ENCODE measurements at regions not wholly inside any gene's neighbourhood (a gene's known extent, or its start where the extent isn't known, plus 50 kb on each side); places are given as distances from the start of the nearest gene placed in this dataset.
"Not testable (repeated sequence)": the region's sequence is repeated elsewhere in the genome, so short reads cannot be mapped to it uniquely, and the experiment has no call there.

GRCh38 chr6:2583459-2583858, 167.3 kb downstream of the MYLK4 start:
- H3K27ac ChIP-seq (ENCODE audit: insufficient read depth, low read length, poor library complexity, severe bottlenecking), result no peak overlapping the region
- H3K9me3 ChIP-seq (ENCODE audit: control insufficient read depth, low read length), result no peaks in the 10 kb centered on the region

DNA sequence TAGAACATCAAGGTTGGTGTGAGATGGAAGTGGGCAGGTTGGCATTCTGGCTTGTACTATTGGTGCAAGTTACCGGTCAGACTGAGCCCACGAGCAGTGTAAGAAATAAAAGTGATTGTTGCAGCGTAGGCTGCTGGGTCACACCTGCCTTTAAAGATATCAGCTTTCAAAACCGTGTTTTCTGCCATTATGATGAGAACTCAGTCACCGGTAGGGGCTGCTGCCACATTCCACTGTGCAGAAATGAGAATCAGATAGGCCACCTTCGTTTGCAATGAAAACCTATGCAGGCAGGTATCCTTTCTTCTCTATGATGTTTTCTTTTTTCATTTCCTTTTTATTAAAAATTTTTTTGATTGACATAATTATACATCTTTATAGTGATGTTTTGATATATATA, 168.5 kb downstream of the MYLK4 start:
- Histone ChIP-seq H3K4me1 (ENCODE audit: control insufficient read depth, insufficient read depth, low read length, poor library complexity, severe bottlenecking) (no peaks in the 10 kb centered on the region), H3K27me3 (replicated peaks; ENCODE audit: control insufficient read depth, insufficient read depth, low read length, poor library complexity, severe bottlenecking) (no peaks in the 10 kb centered on the region), H3K4me3 (ENCODE audit: insufficient read depth, low read depth, low read length, poor library complexity, severe bottlenecking) (no peak overlapping the region), H3K36me3 (ENCODE audit: control insufficient read depth, insufficient read depth, low read length) (no peaks in the 10 kb centered on the region), H3K9me3 (ENCODE audit: control insufficient read depth, low read length) (no peaks in the 10 kb centered on the region), H3K27ac (ENCODE audit: insufficient read depth, low read length, poor library complexity, severe bottlenecking) (no peak overlapping the region)
- no peak for DNase-seq

More at GRCh38 chr6:2583459-2583858, 167.3 kb downstream of the MYLK4 start:
- Histone ChIP-seq H3K27me3 (replicated peaks; ENCODE audit: control insufficient read depth, insufficient read depth, low read length, poor library complexity, severe bottlenecking) (no peaks in the 10 kb centered on the region), H3K36me3 (ENCODE audit: control insufficient read depth, insufficient read depth, low read length) (no peaks in the 10 kb centered on the region), H3K4me3 (ENCODE audit: insufficient read depth, low read depth, low read length, poor library complexity, severe bottlenecking) (no peak overlapping the region), H3K4me1 (ENCODE audit: control insufficient read depth, insufficient read depth, low read length, poor library complexity, severe bottlenecking) (no peaks in the 10 kb centered on the region)
- DNase-seq, result no peak

- Histone ChIP-seq H3K4me3 (ENCODE audit: insufficient read depth, low read depth, low read length, poor library complexity, severe bottlenecking) (no peak overlapping the region), H3K36me3 (ENCODE audit: control insufficient read depth, insufficient read depth, low read length) (no peaks in the 10 kb centered on the region), H3K27me3 (replicated peaks; ENCODE audit: control insufficient read depth, insufficient read depth, low read length, poor library complexity, severe bottlenecking) (no peaks in the 10 kb centered on the region), H3K27ac (ENCODE audit: insufficient read depth, low read length, poor library complexity, severe bottlenecking) (no peak overlapping the region), H3K4me1 (ENCODE audit: control insufficient read depth, insufficient read depth, low read length, poor library complexity, severe bottlenecking) (no peaks in the 10 kb centered on the region), H3K9me3 (ENCODE audit: control insufficient read depth, low read length) (no peaks in the 10 kb centered on the region)
- DNase-seq, result no peak
These were observed 169.1 kb downstream of the MYLK4 start for GRCh38 chr6:2581611-2582010.

DNA sequence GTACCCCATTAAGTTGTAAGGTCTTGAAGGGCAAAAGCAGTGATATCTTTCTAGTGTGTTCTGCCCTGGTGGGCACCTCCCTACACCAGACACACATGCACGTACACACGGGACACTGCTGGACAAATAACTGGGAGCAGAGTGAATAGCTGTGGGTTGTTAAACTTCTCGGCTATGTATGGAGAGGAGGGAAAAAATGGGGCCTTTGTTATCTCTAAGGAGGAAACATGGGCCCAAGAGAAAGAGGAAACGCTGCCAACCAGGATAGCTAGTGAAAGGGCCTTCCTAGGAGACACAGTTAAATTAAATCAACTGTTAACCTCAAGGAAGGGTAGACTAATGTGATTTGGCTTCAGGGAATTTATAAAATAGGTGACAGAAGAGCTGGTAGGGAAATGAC, 169.7 kb downstream of the MYLK4 start:
- Histone ChIP-seq H3K4me1 (ENCODE audit: control insufficient read depth, insufficient read depth, low read length, poor library complexity, severe bottlenecking) (no peaks in the 10 kb centered on the region), H3K9me3 (ENCODE audit: control insufficient read depth, low read length) (no peaks in the 10 kb centered on the region), H3K27ac (ENCODE audit: insufficient read depth, low read length, poor library complexity, severe bottlenecking) (no peak overlapping the region), H3K36me3 (ENCODE audit: control insufficient read depth, insufficient read depth, low read length) (no peaks in the 10 kb centered on the region), H3K27me3 (replicated peaks; ENCODE audit: control insufficient read depth, insufficient read depth, low read length, poor library complexity, severe bottlenecking) (no peaks in the 10 kb centered on the region), H3K4me3 (ENCODE audit: insufficient read depth, low read depth, low read length, poor library complexity, severe bottlenecking) (no peak overlapping the region)
- no peak for DNase-seq

DNA sequence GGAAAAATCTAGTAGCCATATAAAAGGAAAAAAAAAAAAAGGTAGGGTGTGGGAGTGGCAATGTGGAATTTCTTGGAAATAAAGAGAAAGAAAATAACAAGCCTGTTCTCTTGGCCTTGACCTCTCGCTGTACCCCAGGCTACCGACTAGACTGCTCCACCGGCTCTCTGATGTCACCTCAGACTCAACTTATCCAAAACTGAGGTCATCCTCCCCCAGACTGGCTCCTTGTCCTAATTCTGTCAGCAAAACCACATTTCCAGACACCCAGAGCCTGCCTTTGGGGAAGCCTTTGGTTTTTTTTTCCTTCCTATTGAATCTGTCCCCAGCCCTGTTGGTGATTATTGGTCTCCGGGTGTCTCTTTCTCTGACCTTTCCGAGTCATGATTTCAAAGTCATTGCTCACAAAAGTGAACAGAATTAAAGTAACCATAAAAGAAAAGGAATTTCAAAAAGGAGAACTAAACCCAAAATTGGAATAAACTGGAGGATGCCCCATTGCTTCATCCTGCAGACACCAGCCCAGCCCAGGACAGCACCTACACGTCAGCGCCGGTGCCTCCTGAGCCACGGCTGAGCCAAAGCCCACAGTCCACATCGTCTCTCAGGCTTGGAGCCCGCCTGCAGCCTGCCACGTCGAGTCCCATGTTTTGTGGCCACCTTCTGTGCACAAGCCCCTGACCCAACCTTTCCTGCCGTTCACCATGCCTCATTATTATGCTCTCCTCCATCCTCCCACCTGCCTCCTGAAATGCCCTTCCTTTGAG, 170.7 kb downstream of the MYLK4 start:
- H3K4me1 ChIP-seq (ENCODE audit: control insufficient read depth, insufficient read depth, low read length, poor library complexity, severe bottlenecking), result no peaks in the 10 kb centered on the region
- H3K4me3 ChIP-seq (ENCODE audit: insufficient read depth, low read depth, low read length, poor library complexity, severe bottlenecking), result no peak overlapping the region
- no peaks in the 10 kb centered on the region for H3K36me3 ChIP-seq (ENCODE audit: control insufficient read depth, insufficient read depth, low read length)
- H3K9me3 ChIP-seq (ENCODE audit: control insufficient read depth, low read length), result no peaks in the 10 kb centered on the region
- H3K27me3 ChIP-seq (replicated peaks; ENCODE audit: control insufficient read depth, insufficient read depth, low read length, poor library complexity, severe bottlenecking), result no peaks in the 10 kb centered on the region
- H3K27ac ChIP-seq (ENCODE audit: insufficient read depth, low read length, poor library complexity, severe bottlenecking), result no peak overlapping the region
- DNase-seq, result no peak

GRCh38 chr6:2579241-2579761, 171.4 kb downstream of the MYLK4 start:
- DNase-seq, result no peak
- no peak overlapping the region for H3K27ac ChIP-seq (ENCODE audit: insufficient read depth, low read length, poor library complexity, severe bottlenecking)
- H3K4me1 ChIP-seq (ENCODE audit: control insufficient read depth, insufficient read depth, low read length, poor library complexity, severe bottlenecking), result no peaks in the 10 kb centered on the region
- H3K36me3 ChIP-seq (ENCODE audit: control insufficient read depth, insufficient read depth, low read length), result no peaks in the 10 kb centered on the region
- no peaks in the 10 kb centered on the region for H3K9me3 ChIP-seq (ENCODE audit: control insufficient read depth, low read length)
- no peaks in the 10 kb centered on the region for H3K27me3 ChIP-seq (replicated peaks; ENCODE audit: control insufficient read depth, insufficient read depth, low read length, poor library complexity, severe bottlenecking)
- no peak overlapping the region for H3K4me3 ChIP-seq (ENCODE audit: insufficient read depth, low read depth, low read length, poor library complexity, severe bottlenecking)

DNA sequence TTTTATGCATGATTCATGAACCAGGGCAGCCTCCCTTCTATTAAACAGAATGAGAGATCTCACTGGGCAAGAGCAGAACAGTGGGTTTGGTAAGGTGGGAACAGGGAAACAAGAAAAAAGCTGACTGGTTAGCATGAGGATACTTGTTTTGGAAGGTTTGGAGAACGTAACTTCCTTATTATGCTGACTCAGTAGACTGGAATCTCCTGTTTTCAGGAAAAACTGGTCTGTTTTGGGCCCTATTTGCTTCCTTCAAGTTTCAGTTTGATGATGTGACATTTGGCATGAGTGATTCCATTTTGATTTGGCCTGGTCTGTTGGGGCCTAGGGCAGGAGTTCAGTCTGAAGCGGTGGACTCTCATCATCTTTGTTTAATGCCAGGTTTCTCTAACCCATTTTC, 172.0 kb downstream of the MYLK4 start:
- no peaks in the 10 kb centered on the region for H3K9me3 ChIP-seq (ENCODE audit: control insufficient read depth, low read length)
- H3K4me1 ChIP-seq (ENCODE audit: control insufficient read depth, insufficient read depth, low read length, poor library complexity, severe bottlenecking), result no peaks in the 10 kb centered on the region
- H3K36me3 ChIP-seq (ENCODE audit: control insufficient read depth, insufficient read depth, low read length), result no peaks in the 10 kb centered on the region
- H3K27ac ChIP-seq (ENCODE audit: insufficient read depth, low read length, poor library complexity, severe bottlenecking), result no peak overlapping the region
- no peak overlapping the region for H3K4me3 ChIP-seq (ENCODE audit: insufficient read depth, low read depth, low read length, poor library complexity, severe bottlenecking)
- no peak for DNase-seq
- H3K27me3 ChIP-seq (replicated peaks; ENCODE audit: control insufficient read depth, insufficient read depth, low read length, poor library complexity, severe bottlenecking), result no peaks in the 10 kb centered on the region

- DNase-seq, result no peak
- Histone ChIP-seq H3K4me1 (ENCODE audit: control insufficient read depth, insufficient read depth, low read length, poor library complexity, severe bottlenecking) (no peaks in the 10 kb centered on the region), H3K27ac (ENCODE audit: insufficient read depth, low read length, poor library complexity, severe bottlenecking) (no peak overlapping the region), H3K36me3 (ENCODE audit: control insufficient read depth, insufficient read depth, low read length) (no peaks in the 10 kb centered on the region), H3K27me3 (replicated peaks; ENCODE audit: control insufficient read depth, insufficient read depth, low read length, poor library complexity, severe bottlenecking) (no peaks in the 10 kb centered on the region), H3K4me3 (ENCODE audit: insufficient read depth, low read depth, low read length, poor library complexity, severe bottlenecking) (no peak overlapping the region), H3K9me3 (ENCODE audit: control insufficient read depth, low read length) (no peaks in the 10 kb centered on the region)
These were observed 174.2 kb downstream of the MYLK4 start for GRCh38 chr6:2576499-2576898.

DNA sequence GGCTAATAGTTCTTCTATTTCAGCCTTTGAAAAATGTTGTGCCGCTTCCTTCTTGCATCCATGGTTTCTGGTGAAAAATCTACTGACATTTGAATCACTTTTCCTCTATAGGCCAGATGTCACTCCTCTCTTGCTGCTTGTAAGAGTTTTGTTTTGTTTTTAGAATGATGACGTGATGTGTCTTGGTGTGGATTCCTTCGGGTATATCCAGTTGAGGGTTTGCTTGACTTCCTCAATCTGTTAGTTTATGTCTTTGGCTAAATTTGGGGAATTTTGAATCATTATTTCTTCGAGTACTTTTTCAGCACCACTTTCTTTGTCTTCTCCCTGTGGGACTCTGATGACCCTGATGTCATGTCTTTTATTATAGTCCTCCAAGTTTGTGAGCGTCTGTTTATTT, 175.5 kb downstream of the MYLK4 start:
- H3K36me3 ChIP-seq (ENCODE audit: control insufficient read depth, insufficient read depth, low read length), result no peaks in the 10 kb centered on the region
- no peak overlapping the region for H3K27ac ChIP-seq (ENCODE audit: insufficient read depth, low read length, poor library complexity, severe bottlenecking)
- no peaks in the 10 kb centered on the region for H3K9me3 ChIP-seq (ENCODE audit: control insufficient read depth, low read length)
- DNase-seq, result no peak
- H3K4me1 ChIP-seq (ENCODE audit: control insufficient read depth, insufficient read depth, low read length, poor library complexity, severe bottlenecking), result no peaks in the 10 kb centered on the region
- H3K4me3 ChIP-seq (ENCODE audit: insufficient read depth, low read depth, low read length, poor library complexity, severe bottlenecking), result no peak overlapping the region
- no peaks in the 10 kb centered on the region for H3K27me3 ChIP-seq (replicated peaks; ENCODE audit: control insufficient read depth, insufficient read depth, low read length, poor library complexity, severe bottlenecking)

GRCh38 chr6:2569420-2569819, 181.3 kb downstream of the MYLK4 start:
- H3K36me3 ChIP-seq (ENCODE audit: control insufficient read depth, insufficient read depth, low read length); H3K9me3 ChIP-seq (ENCODE audit: control insufficient read depth, low read length); H3K27ac ChIP-seq (ENCODE audit: insufficient read depth, low read length, poor library complexity, severe bottlenecking); H3K4me1 ChIP-seq (ENCODE audit: control insufficient read depth, insufficient read depth, low read length, poor library complexity, severe bottlenecking); H3K4me3 ChIP-seq (ENCODE audit: insufficient read depth, low read depth, low read length, poor library complexity, severe bottlenecking); H3K27me3 ChIP-seq (replicated peaks; ENCODE audit: control insufficient read depth, insufficient read depth, low read length, poor library complexity, severe bottlenecking); DNase-seq: not testable (repeated sequence)

Measured in effector memory CD4-positive, alpha-beta T cell (primary cell).